ENCODE measurements at regions not wholly inside any gene's neighbourhood (a gene's known extent, or its start where the extent isn't known, plus 50 kb on each side); places are given as distances from the start of the nearest gene placed in this dataset.

DNA sequence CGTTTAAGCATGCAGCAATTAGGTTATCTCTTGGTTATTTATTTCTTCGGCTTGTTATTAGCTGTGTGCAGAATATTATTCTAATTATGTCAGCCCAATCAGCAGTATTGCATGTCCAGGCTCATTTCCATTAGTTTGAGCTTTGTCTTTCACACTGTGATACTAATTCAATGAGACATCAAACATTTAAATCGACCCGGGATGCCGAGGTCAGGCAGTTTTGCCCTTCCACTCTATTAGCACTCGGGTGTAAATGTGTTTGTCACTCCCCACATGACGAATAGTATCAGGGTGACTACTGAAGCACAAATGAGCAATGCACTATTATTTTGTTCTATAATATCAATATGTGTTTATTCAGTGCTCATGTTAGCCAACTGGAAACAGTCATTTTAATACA lies 170.9 kb downstream of the ANXA2 start:
- TF ChIP-seq, protein P1, sequence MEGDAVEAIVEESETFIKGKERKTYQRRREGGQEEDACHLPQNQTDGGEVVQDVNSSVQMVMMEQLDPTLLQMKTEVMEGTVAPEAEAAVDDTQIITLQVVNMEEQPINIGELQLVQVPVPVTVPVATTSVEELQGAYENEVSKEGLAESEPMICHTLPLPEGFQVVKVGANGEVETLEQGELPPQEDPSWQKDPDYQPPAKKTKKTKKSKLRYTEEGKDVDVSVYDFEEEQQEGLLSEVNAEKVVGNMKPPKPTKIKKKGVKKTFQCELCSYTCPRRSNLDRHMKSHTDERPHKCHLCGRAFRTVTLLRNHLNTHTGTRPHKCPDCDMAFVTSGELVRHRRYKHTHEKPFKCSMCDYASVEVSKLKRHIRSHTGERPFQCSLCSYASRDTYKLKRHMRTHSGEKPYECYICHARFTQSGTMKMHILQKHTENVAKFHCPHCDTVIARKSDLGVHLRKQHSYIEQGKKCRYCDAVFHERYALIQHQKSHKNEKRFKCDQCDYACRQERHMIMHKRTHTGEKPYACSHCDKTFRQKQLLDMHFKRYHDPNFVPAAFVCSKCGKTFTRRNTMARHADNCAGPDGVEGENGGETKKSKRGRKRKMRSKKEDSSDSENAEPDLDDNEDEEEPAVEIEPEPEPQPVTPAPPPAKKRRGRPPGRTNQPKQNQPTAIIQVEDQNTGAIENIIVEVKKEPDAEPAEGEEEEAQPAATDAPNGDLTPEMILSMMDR (IDR thresholded peaks at IDR 0.05): no peak
- TF ChIP-seq EZH2 (IDR thresholded peaks at IDR 0.05) (no peak), EZH2phosphoT487 (IDR thresholded peaks at IDR 0.05) (no peak)

Measured in neural progenitor cell (in vitro differentiated cells).